WI38 (cell line): ENCODE measurements at regions not wholly inside any gene's neighbourhood (a gene's known extent, or its start where the extent isn't known, plus 50 kb on each side); places are given as distances from the start of the nearest gene placed in this dataset.

ENCODE experiments used
- H3K4me3 ChIP-seq: 2 replicates; pipeline ENCODE4 v1.5.1; 2011; ENCODE audit warnings: low read depth, mild to moderate bottlenecking, control low read depth, low read length
- CTCF ChIP-seq: IDR thresholded peaks from 2 replicates; pipeline ENCODE4 v1.5.1; 2012; ENCODE audit warnings: low read depth, mild to moderate bottlenecking, control low read depth, low read length

DNA sequence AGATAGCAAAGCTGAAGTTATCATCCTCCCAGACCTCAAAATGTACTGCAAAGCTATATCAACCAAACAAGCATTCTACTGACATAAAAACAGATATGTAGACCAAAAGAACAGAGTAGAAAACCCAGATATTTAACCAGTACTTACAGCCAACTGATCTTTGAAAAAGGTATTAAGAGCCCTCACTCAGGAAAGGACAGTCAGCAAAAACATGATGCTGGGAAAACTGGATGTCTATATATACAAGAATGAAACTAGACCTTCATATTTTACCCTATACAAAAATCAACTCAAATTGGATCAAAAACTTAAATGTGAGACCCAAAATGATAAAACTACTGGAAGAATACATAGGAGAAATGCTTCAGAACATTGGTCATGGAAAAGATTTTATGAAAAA is 87.5 kb upstream of the MME start:
- no peak for TF ChIP-seq CTCF

GRCh38 chr3:154990543-154990942 is 89.6 kb upstream of the MME start:
- no peak overlapping the region for H3K4me3 ChIP-seq

More for the DNA sequence above, 87.5 kb upstream of the MME start:
- H3K4me3 ChIP-seq = no peak overlapping the region

GRCh38 chr3:154987846-154988245 is 92.3 kb upstream of the MME start:
- no peak for TF ChIP-seq CTCF
- H3K4me3 ChIP-seq = no peak overlapping the region

More at GRCh38 chr3:154990543-154990942, 89.6 kb upstream of the MME start:
- no peak for TF ChIP-seq CTCF

DNA sequence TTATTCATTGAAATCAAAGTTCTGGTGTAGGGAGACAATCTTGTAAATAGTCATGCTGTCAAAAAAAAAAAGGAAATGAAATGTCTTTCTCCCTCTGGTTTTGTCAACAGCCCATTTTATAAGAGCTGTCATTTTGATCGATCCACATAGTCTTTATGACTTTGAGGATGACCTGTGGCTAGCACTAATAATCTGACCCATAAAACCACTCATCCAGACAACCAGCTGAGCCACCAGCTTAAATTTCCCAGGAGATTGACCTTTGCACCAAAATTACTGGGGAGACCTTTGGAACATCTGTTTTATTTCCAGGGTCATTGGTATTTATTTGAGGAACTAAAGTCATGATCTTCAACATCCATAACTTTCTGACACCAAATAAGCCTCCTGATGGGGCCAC is 98.5 kb upstream of the MME start:
- no peak overlapping the region for H3K4me3 ChIP-seq

DNA sequence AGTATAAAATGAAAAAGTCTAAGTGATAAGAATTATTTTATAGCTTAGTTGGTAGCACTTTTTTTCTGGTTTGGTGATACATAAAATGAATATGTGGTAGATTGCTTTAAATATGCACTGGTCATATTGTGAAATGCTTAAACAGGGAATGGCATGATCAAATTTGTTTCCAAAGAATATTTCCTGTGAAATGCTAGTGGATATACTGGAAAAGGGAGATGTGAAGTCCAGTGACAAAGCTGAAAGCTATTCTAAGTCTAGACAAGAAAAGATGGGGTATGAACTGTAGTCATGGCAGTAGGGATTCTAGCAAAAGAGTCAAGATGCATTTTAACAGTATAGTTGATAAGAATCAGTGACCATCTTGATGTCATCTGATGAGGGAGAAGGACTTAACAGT is 98.9 kb upstream of the MME start:
- TF ChIP-seq CTCF = no peak
- H3K4me3 ChIP-seq = no peak overlapping the region

More for the DNA sequence above, 98.5 kb upstream of the MME start:
- no peak for TF ChIP-seq CTCF

GRCh38 chr3:154979331-154979730 is 100.8 kb upstream of the MME start:
- no peak overlapping the region for H3K4me3 ChIP-seq
- TF ChIP-seq CTCF = no peak

- H3K4me3 ChIP-seq = no peak overlapping the region
- no peak for TF ChIP-seq CTCF
Observed at GRCh38 chr3:154977666-154978065, 102.5 kb upstream of the MME start.
